ENCODE measurements at regions not wholly inside any gene's neighbourhood (a gene's known extent, or its start where the extent isn't known, plus 50 kb on each side); places are given as distances from the start of the nearest gene placed in this dataset.

DNA sequence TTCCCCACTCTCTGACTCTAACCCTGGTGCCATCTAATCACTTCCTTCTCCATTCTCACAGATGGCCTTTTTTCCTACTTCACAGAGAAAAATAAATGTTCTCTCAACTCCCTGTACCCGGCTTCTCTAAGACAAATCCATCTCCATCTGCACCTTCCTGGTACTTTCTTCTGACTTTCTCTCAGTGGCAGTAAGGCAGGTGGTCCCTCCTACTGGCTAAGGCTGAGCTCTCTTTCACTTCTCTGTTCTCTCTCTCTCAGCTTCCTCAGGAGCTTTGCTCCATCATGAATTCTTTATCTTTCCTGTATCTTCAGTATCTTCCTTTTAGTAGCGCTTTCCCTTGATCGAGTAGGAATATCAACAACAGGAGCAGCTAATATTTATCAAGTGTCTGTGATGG is 421.6 kb downstream of the TMEM135 start:
- WGBS (ENCODE audit: extremely low coverage, insufficient read length, low lambda C conversion rate) = no CpG with 5 or more reads among the region's 3 CpGs
- no peak overlapping the region for H3K27ac ChIP-seq (ENCODE audit: insufficient read length, low read depth, low read length)
- H4K8ac ChIP-seq (replicated peaks; ENCODE audit: insufficient read length, low read depth, low read length) = no peak overlapping the region
- H2BK15ac ChIP-seq (ENCODE audit: low read depth, low read length) = no peak overlapping the region
- H2AFZ ChIP-seq (ENCODE audit: low read length) = no peak overlapping the region
- no peaks in the 10 kb centered on the region for H3K4me1 ChIP-seq (ENCODE audit: insufficient read depth, low read length)
- no peak overlapping the region for H2BK12ac ChIP-seq (ENCODE audit: insufficient read length, low read depth, low read length)
- no peak overlapping the region for H2AK5ac ChIP-seq (ENCODE audit: insufficient read length, low read length)
- H3K56ac ChIP-seq (ENCODE audit: insufficient read length, low read depth, low read length) = no peak overlapping the region
- H3K9me3 Mint-ChIP-seq = no peaks in the 10 kb centered on the region; a peak in 1 of 5 replicates
- H2BK120ac ChIP-seq (ENCODE audit: low read depth, low read length, poor library complexity, severe bottlenecking) = no peak overlapping the region
- no peak overlapping the region for H4K5ac ChIP-seq (ENCODE audit: insufficient read length, low read depth, low read length)
- no peak overlapping the region for H3K27ac Mint-ChIP-seq
- no peaks in the 10 kb centered on the region for H3K79me1 ChIP-seq (ENCODE audit: insufficient read depth, low read depth, low read length, poor library complexity, severe bottlenecking)
- H3K18ac ChIP-seq (ENCODE audit: insufficient read length, low read depth, low read length) = no peak overlapping the region
- TF ChIP-seq, protein P1, sequence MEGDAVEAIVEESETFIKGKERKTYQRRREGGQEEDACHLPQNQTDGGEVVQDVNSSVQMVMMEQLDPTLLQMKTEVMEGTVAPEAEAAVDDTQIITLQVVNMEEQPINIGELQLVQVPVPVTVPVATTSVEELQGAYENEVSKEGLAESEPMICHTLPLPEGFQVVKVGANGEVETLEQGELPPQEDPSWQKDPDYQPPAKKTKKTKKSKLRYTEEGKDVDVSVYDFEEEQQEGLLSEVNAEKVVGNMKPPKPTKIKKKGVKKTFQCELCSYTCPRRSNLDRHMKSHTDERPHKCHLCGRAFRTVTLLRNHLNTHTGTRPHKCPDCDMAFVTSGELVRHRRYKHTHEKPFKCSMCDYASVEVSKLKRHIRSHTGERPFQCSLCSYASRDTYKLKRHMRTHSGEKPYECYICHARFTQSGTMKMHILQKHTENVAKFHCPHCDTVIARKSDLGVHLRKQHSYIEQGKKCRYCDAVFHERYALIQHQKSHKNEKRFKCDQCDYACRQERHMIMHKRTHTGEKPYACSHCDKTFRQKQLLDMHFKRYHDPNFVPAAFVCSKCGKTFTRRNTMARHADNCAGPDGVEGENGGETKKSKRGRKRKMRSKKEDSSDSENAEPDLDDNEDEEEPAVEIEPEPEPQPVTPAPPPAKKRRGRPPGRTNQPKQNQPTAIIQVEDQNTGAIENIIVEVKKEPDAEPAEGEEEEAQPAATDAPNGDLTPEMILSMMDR (conservative IDR thresholded peaks at IDR 0.05) = no peak
- H3K9ac ChIP-seq (ENCODE audit: extremely low read depth, insufficient read length, low read length) = no peak overlapping the region
- H3K4me2 ChIP-seq (ENCODE audit: insufficient read depth, insufficient read length, low read length) = no peak overlapping the region
- peaks cover 0 to 3% of the 10 kb centered on the region in 2 experiments; a peak in 1 of 4 replicates for H3K4me1 Mint-ChIP-seq
- DNase-seq = no peak
- no peak overlapping the region for H3K4ac ChIP-seq (ENCODE audit: low read depth, low read length)
- no peaks in the 10 kb centered on the region for H3K27me3 ChIP-seq (ENCODE audit: insufficient read depth, low read length)
- no peaks in the 10 kb centered on the region for H3K9me3 ChIP-seq (ENCODE audit: control insufficient read depth, low read depth, low read length)
- no peak overlapping the region for H3K4me3 Mint-ChIP-seq
- no peak overlapping the region for H4K91ac ChIP-seq (ENCODE audit: insufficient read length, low read depth, low read length)
- no peak overlapping the region for H2BK20ac ChIP-seq (ENCODE audit: low read depth, low read length, poor library complexity, severe bottlenecking)
- no peak overlapping the region for H3K14ac ChIP-seq (ENCODE audit: insufficient read depth, low read length)
- H3K27me3 Mint-ChIP-seq (ENCODE audit: low read depth) = no peaks in the 10 kb centered on the region
- H3K23me2 ChIP-seq (ENCODE audit: insufficient read length, low read depth, low read length, poor library complexity, severe bottlenecking) = no peaks in the 10 kb centered on the region
- no peak overlapping the region for H3K23ac ChIP-seq (ENCODE audit: insufficient read length, low read depth, low read length)
- H2BK5ac ChIP-seq (ENCODE audit: insufficient read length, low read length) = no peak overlapping the region
- no peaks in the 10 kb centered on the region for H3K36me3 Mint-ChIP-seq (ENCODE audit: insufficient read depth in 1 of 3, low read depth in 3 of 3)
- no peaks in the 10 kb centered on the region for H3K79me2 ChIP-seq (ENCODE audit: insufficient read depth, low read length)
- no peaks in the 10 kb centered on the region for H4K20me1 ChIP-seq (ENCODE audit: control insufficient read depth, insufficient read depth, insufficient read length)
- H3T11ph ChIP-seq (ENCODE audit: low read length) = no peak overlapping the region

All from H9 (cell line).